HFF-Myc (cell line): ENCODE measurements at regions not wholly inside any gene's neighbourhood (a gene's known extent, or its start where the extent isn't known, plus 50 kb on each side); places are given as distances from the start of the nearest gene placed in this dataset.
"Not testable (repeated sequence)": the region's sequence is repeated elsewhere in the genome, so short reads cannot be mapped to it uniquely, and the experiment has no call there.

ENCODE experiments used
- DNase-seq: peaks from one replicate; pipeline ENCODE4 v3.0.0-alpha.2; 2011; ENCODE audit warnings: low read depth; ENCODE audit errors: extremely low read depth
- H3K4me3 ChIP-seq: replicated peaks from 2 replicates; pipeline ENCODE4 v1.5.1; 2011; ENCODE audit warnings: low read depth, mild to moderate bottlenecking, control low read depth, low read length
- CTCF ChIP-seq: IDR thresholded peaks from 2 replicates; pipeline ENCODE4 v1.5.1; 2012; ENCODE audit warnings: mild to moderate bottlenecking, low read depth, low read length, control low read depth; ENCODE audit errors: missing control alignments

- no peak overlapping the region for H3K4me3 ChIP-seq
- DNase-seq = peak; percentile 0
- peak; percentile 25 for TF ChIP-seq CTCF
These were observed 221.6 kb downstream of the LRRK2 start for GRCh38 chr12:40446385-40446784.

- not testable (repeated sequence) for DNase-seq, H3K4me3 ChIP-seq
These were observed 223.7 kb downstream of the LRRK2 start for GRCh38 chr12:40448523-40448922.

DNA sequence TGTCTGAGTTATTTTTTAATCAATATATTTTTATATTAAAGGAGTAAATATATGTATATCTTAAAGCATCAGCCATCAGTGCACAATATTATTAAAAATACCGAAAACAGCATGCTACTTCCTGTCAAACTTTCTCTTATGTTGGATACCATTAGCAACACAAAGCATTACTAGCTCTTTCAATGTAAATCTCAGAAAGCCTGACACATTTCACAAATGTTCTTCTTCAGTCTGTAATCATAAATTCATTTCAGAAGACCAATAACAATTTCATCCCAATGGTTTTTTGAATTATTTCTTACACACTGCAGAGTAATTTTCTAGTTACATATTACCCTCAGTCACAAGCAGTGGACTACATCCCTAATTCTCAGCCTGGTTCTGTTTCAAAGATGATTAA is 226.9 kb downstream of the LRRK2 start:
- no peak for DNase-seq
- H3K4me3 ChIP-seq = no peak overlapping the region
- no peak for TF ChIP-seq CTCF

DNA sequence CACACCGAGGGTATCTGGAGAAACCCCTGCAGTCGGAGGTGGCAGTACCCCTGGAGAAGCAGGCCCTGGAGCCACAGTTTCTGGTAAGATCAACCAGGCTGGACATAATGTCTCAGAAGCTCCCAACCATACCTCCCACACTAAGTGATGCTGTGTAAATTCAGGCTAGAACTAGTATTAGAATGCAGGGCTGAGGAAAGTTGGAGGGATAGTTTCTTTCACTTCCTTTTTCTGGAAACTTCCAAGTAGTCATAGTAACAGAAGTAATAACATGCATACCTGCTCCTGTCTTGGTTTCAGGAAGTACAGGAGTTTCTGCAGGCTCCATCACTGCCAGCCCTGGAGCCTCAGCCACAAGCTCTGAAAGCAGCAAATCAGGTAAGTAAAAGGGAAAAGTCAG is 228.1 kb upstream of the CNTN1 start:
- TF ChIP-seq CTCF = no peak
- no peak overlapping the region for H3K4me3 ChIP-seq
- DNase-seq = no peak

DNA sequence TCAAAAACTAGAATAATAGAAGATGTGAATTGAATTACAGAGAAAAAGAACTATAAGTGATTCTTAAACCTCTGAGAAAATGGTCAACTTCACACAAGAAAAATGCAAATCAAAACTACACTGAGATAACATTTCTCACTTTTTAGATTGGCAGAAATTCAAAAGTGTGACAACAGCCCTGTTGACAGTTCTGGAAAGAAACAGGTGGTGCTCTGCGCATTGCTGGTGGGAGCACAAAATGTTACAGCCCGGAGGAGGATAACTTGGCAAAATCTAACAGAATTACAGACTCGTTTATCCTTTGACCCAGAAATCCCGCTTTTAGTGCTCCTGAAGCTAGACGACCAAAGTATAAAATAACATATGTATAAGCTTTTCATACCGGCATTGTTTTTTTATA is 222.5 kb upstream of the CNTN1 start:
- TF ChIP-seq CTCF = no peak
- DNase-seq = no peak
- H3K4me3 ChIP-seq = no peak overlapping the region

- no peak overlapping the region for H3K4me3 ChIP-seq
- no peak for TF ChIP-seq CTCF
- DNase-seq = no peak
These were observed 218.3 kb upstream of the CNTN1 start for GRCh38 chr12:40473962-40474361.

DNA sequence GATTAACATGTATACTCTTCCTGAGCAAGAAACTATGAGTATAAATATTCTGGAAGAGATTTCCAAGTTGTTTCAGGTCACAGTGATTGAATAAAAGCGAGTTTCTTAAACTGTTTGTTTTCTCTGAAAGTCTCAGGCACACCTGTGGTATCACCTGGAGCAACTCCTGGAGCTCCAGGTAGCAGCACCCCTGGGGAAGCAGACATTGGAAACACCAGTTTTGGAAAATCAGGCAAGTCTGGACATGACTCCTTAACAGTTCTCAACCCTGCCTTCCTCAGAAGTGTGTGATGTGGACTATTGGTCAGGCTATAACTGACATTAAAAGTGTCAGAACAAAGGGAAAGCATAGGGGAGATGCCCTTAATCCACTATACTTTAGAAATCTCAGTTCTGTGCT is 217.6 kb upstream of the CNTN1 start:
- TF ChIP-seq CTCF = no peak
- no peak for DNase-seq
- no peak overlapping the region for H3K4me3 ChIP-seq
